ENCODE measurements at regions not wholly inside any gene's neighbourhood (a gene's known extent, or its start where the extent isn't known, plus 50 kb on each side); places are given as distances from the start of the nearest gene placed in this dataset.

DNA sequence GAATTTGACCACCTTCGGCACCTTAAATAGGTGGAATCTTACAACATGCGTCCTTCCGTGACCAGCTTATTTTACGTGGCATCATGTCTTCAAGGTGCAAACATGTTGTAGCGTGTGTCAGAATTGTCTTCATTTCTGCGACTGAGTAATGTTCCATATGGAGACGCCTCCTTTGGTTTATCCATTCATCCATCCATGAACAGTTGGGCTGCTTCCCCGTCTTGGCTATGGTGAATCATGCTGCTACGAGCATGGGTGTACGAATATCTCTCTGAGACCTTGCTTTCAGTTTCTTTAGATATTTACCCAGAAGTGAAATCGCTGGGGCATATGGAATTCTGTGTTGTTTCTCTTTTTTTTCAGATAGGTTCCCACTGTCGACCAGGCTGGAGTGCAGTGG is 391.9 kb upstream of the IRX2 start:
- Histone ChIP-seq H3K79me2 (ENCODE audit: insufficient read depth) (no peaks in the 10 kb centered on the region), H3K9me2 (no peaks in the 10 kb centered on the region), H3K9me3 (no peaks in the 10 kb centered on the region), H3K27me3 (ENCODE audit: insufficient read depth) (no peaks in the 10 kb centered on the region; the same call in 1 of the 2 replicates), H3K27ac (ENCODE audit: low read depth in 2 of 2, low read length in 1 of 2) (no peak overlapping the region), H3K4me2 (no peak overlapping the region), H3K36me3 (replicated peaks in 1 of 2; ENCODE audit: control insufficient read depth in 1 of 2, insufficient read depth in 2 of 2, low read length in 1 of 2) (no peaks in the 10 kb centered on the region), H4K20me1 (ENCODE audit: insufficient read depth) (no peaks in the 10 kb centered on the region), H2AFZ (ENCODE audit: low read depth) (no peak overlapping the region), H3K4me3 (ENCODE audit: low read depth in 2 of 2, low read length in 1 of 2) (no peak overlapping the region), H3F3A (replicated peaks; ENCODE audit: insufficient read depth) (no peaks in the 10 kb centered on the region), H3K4me1 (ENCODE audit: control insufficient read depth in 1 of 2, insufficient read depth in 2 of 2, low read depth in 1 of 2, low read length in 1 of 2) (no peaks in the 10 kb centered on the region), H3K9ac (no peak overlapping the region)
- POLR2A ChIA-PET: no interaction called here
- DNase-seq: no peak
- 13% methylated on average over 12 of the region's 12 CpGs for WGBS (ENCODE audit: low lambda C conversion rate)
- TF ChIP-seq NRF1 (IDR thresholded peaks at IDR 0.05; ENCODE audit: low read depth, low read length): no peak
- TF ChIP-seq MXI1 (IDR thresholded peaks at IDR 0.05; ENCODE audit: low read depth, low read length): no peak
- no peak for TF ChIP-seq JUND (IDR thresholded peaks at IDR 0.05)
- TF ChIP-seq, protein P1, sequence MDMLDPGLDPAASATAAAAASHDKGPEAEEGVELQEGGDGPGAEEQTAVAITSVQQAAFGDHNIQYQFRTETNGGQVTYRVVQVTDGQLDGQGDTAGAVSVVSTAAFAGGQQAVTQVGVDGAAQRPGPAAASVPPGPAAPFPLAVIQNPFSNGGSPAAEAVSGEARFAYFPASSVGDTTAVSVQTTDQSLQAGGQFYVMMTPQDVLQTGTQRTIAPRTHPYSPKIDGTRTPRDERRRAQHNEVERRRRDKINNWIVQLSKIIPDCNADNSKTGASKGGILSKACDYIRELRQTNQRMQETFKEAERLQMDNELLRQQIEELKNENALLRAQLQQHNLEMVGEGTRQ (IDR thresholded peaks at IDR 0.05; ENCODE audit: borderline replicate concordance, low read depth, low read length): no peak
- no peak for TF ChIP-seq GABPA (IDR thresholded peaks at IDR 0.05; ENCODE audit: low read depth)
- no peak for TF ChIP-seq GATA2 (CRISPR knock-in tag; IDR thresholded peaks at IDR 0.05)
- TF ChIP-seq, protein P2, sequence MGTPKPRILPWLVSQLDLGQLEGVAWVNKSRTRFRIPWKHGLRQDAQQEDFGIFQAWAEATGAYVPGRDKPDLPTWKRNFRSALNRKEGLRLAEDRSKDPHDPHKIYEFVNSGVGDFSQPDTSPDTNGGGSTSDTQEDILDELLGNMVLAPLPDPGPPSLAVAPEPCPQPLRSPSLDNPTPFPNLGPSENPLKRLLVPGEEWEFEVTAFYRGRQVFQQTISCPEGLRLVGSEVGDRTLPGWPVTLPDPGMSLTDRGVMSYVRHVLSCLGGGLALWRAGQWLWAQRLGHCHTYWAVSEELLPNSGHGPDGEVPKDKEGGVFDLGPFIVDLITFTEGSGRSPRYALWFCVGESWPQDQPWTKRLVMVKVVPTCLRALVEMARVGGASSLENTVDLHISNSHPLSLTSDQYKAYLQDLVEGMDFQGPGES (IDR thresholded peaks at IDR 0.05; ENCODE audit: low read depth, low read length): no peak
- TF ChIP-seq, protein P3, sequence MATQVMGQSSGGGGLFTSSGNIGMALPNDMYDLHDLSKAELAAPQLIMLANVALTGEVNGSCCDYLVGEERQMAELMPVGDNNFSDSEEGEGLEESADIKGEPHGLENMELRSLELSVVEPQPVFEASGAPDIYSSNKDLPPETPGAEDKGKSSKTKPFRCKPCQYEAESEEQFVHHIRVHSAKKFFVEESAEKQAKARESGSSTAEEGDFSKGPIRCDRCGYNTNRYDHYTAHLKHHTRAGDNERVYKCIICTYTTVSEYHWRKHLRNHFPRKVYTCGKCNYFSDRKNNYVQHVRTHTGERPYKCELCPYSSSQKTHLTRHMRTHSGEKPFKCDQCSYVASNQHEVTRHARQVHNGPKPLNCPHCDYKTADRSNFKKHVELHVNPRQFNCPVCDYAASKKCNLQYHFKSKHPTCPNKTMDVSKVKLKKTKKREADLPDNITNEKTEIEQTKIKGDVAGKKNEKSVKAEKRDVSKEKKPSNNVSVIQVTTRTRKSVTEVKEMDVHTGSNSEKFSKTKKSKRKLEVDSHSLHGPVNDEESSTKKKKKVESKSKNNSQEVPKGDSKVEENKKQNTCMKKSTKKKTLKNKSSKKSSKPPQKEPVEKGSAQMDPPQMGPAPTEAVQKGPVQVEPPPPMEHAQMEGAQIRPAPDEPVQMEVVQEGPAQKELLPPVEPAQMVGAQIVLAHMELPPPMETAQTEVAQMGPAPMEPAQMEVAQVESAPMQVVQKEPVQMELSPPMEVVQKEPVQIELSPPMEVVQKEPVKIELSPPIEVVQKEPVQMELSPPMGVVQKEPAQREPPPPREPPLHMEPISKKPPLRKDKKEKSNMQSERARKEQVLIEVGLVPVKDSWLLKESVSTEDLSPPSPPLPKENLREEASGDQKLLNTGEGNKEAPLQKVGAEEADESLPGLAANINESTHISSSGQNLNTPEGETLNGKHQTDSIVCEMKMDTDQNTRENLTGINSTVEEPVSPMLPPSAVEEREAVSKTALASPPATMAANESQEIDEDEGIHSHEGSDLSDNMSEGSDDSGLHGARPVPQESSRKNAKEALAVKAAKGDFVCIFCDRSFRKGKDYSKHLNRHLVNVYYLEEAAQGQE (IDR thresholded peaks at IDR 0.05; ENCODE audit: low read depth, low read length): no peak
- no peak for TF ChIP-seq FOSL2 (IDR thresholded peaks at IDR 0.05; ENCODE audit: borderline replicate concordance, low read depth)
- no peak for TF ChIP-seq TCF12 (IDR thresholded peaks at IDR 0.05)
- no peak for TF ChIP-seq ELF1 (IDR thresholded peaks at IDR 0.05)
- CTCF ChIA-PET: no interaction called here

DNA sequence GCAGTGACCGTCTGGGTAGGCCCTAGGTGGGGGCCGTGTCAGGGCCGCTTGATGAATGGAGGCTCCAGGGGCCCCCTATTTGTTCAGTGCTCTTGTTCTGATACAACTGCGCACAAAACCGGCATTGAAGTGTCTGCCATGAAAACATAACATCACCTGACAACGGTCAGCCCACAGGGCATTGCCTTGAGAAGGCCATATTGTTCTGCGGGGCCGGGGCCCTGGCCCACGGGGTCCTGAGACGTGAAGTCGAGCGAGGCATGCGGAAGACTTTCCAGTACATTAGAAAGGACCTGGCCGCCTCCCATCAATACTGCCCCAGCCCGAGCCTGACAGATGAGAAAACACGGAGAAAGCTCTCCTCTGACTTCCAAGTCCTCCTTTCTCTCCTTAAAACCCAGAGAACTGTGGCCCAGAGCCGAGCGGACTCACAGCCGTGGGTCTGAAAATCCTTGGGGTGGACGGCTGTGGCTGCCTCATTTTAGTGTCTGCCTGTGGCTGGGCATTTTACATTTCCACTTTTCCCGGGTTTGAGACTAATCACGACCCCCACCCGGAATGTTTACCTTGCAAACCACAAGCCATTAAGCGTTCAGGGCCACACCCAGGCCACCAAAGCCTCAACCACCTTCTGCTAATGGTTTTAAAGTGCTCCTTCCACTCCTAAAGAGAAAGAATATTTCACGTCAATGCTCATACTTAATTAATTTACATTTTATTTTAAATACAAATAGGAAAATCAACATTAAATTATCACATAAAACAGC is 391.0 kb upstream of the IRX2 start:
- 4% methylated on average over 23 of the region's 25 CpGs for WGBS (ENCODE audit: low lambda C conversion rate)
- H3K9me2 ChIP-seq: no peaks in the 10 kb centered on the region
- TF ChIP-seq, protein P1 (IDR thresholded peaks at IDR 0.05; ENCODE audit: borderline replicate concordance, low read depth, low read length): no peak
- no peak for TF ChIP-seq RFX5 (IDR thresholded peaks at IDR 0.05; ENCODE audit: low read length)
- TF ChIP-seq TAF1 (IDR thresholded peaks at IDR 0.05; ENCODE audit: borderline replicate concordance, low read depth, low read length): no peak
- TF ChIP-seq MXI1 (IDR thresholded peaks at IDR 0.05; ENCODE audit: low read depth, low read length): no peak
- TF ChIP-seq JUND (IDR thresholded peaks at IDR 0.05): no peak
- TF ChIP-seq GABPA (IDR thresholded peaks at IDR 0.05; ENCODE audit: low read depth): no peak
- TF ChIP-seq, protein P4, sequence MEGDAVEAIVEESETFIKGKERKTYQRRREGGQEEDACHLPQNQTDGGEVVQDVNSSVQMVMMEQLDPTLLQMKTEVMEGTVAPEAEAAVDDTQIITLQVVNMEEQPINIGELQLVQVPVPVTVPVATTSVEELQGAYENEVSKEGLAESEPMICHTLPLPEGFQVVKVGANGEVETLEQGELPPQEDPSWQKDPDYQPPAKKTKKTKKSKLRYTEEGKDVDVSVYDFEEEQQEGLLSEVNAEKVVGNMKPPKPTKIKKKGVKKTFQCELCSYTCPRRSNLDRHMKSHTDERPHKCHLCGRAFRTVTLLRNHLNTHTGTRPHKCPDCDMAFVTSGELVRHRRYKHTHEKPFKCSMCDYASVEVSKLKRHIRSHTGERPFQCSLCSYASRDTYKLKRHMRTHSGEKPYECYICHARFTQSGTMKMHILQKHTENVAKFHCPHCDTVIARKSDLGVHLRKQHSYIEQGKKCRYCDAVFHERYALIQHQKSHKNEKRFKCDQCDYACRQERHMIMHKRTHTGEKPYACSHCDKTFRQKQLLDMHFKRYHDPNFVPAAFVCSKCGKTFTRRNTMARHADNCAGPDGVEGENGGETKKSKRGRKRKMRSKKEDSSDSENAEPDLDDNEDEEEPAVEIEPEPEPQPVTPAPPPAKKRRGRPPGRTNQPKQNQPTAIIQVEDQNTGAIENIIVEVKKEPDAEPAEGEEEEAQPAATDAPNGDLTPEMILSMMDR (IDR thresholded peaks at IDR 0.05): no peak
- TF ChIP-seq, protein P5, sequence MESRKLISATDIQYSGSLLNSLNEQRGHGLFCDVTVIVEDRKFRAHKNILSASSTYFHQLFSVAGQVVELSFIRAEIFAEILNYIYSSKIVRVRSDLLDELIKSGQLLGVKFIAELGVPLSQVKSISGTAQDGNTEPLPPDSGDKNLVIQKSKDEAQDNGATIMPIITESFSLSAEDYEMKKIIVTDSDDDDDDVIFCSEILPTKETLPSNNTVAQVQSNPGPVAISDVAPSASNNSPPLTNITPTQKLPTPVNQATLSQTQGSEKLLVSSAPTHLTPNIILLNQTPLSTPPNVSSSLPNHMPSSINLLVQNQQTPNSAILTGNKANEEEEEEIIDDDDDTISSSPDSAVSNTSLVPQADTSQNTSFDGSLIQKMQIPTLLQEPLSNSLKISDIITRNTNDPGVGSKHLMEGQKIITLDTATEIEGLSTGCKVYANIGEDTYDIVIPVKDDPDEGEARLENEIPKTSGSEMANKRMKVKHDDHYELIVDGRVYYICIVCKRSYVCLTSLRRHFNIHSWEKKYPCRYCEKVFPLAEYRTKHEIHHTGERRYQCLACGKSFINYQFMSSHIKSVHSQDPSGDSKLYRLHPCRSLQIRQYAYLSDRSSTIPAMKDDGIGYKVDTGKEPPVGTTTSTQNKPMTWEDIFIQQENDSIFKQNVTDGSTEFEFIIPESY (IDR thresholded peaks at IDR 0.05; ENCODE audit: borderline replicate concordance, low read depth): no peak
- TF ChIP-seq RAD21 (IDR thresholded peaks at IDR 0.05; ENCODE audit: low read length): no peak

More for the DNA sequence above, 391.0 kb upstream of the IRX2 start:
- H3K9me3 ChIP-seq: no peaks in the 10 kb centered on the region
- ChIA-PET POLR2A (no interaction called here), CTCF (no interaction called here)
- no peak overlapping the region for H2AFZ ChIP-seq (ENCODE audit: low read depth)
- H3K9ac ChIP-seq: no peak overlapping the region
- no peaks in the 10 kb centered on the region for H3K4me1 ChIP-seq (ENCODE audit: control insufficient read depth in 1 of 2, insufficient read depth in 2 of 2, low read depth in 1 of 2, low read length in 1 of 2)
- no peaks in the 10 kb centered on the region; the same call in 1 of the 2 replicates for H3K27me3 ChIP-seq (ENCODE audit: insufficient read depth)
- H3K4me3 ChIP-seq (ENCODE audit: low read depth in 2 of 2, low read length in 1 of 2): no peak overlapping the region
- H3K79me2 ChIP-seq (ENCODE audit: insufficient read depth): no peaks in the 10 kb centered on the region
- H3F3A ChIP-seq (replicated peaks; ENCODE audit: insufficient read depth): no peaks in the 10 kb centered on the region
- H3K27ac ChIP-seq (ENCODE audit: low read depth in 2 of 2, low read length in 1 of 2): no peak overlapping the region
- no peak for DNase-seq
- no peaks in the 10 kb centered on the region for H4K20me1 ChIP-seq (ENCODE audit: insufficient read depth)
- no peaks in the 10 kb centered on the region for H3K36me3 ChIP-seq (replicated peaks in 1 of 2; ENCODE audit: control insufficient read depth in 1 of 2, insufficient read depth in 2 of 2, low read length in 1 of 2)
- H3K4me2 ChIP-seq: no peak overlapping the region
